Liver (tissue), 8 donors: ENCODE measurements at regions not wholly inside any gene's neighbourhood (a gene's known extent, or its start where the extent isn't known, plus 50 kb on each side); places are given as distances from the start of the nearest gene placed in this dataset.

Experiments
- DNase-seq: peaks from one replicate; pipeline ENCODE4 v3.0.0-alpha.2; 2017; ENCODE audit warnings: low spot score
- H3K27ac ChIP-seq, 2 donors: one replicate each; pipeline ENCODE4 v1.7.0; 2013; ENCODE audit warnings: inconsistent platforms in 2 of 2, low read length in 2 of 2, control low read depth in 1 of 2, low read depth in 1 of 2, mild to moderate bottlenecking in 1 of 2
- H3K27me3 ChIP-seq, 4 donors: one replicate each; pipeline versions ENCODE4 v1.6.1 to v1.7.0; 2013; ENCODE audit warnings: low read length in 3 of 4, inconsistent platforms in 1 of 4, mild to moderate bottlenecking in 1 of 4, moderate library complexity in 1 of 4; ENCODE audit not compliant: control insufficient read depth in 4 of 4, insufficient read depth in 4 of 4
- H3K36me3 ChIP-seq, 4 donors: one replicate each; pipeline versions ENCODE4 v1.6.1 to v1.7.0; 2013; ENCODE audit warnings: low read length in 3 of 4, mild to moderate bottlenecking in 3 of 4, low read depth in 1 of 4, moderate library complexity in 1 of 4; ENCODE audit not compliant: control insufficient read depth in 4 of 4, insufficient read depth in 3 of 4
- H3K4me1 ChIP-seq, 4 donors: one replicate each; pipeline versions ENCODE4 v1.6.1 to v1.7.0; 2013; ENCODE audit warnings: low read length in 3 of 4, mild to moderate bottlenecking in 3 of 4, moderate library complexity in 1 of 4; ENCODE audit not compliant: control insufficient read depth in 4 of 4, insufficient read depth in 4 of 4
- H3K4me3 ChIP-seq, 3 donors: one replicate each; pipeline versions ENCODE4 v1.6.1 to v1.7.0; 2013; ENCODE audit warnings: low read length in 3 of 3, control low read depth in 1 of 3, low read depth in 1 of 3, mild to moderate bottlenecking in 1 of 3
- H3K9ac ChIP-seq, 2 donors: one replicate each; pipeline ENCODE4 v1.7.0; 2013; ENCODE audit warnings: low read length in 2 of 2, mild to moderate bottlenecking in 2 of 2, moderate library complexity in 2 of 2, control low read depth in 1 of 2, low read depth in 1 of 2
- H3K9me3 ChIP-seq, 4 donors: one replicate each; pipeline versions ENCODE4 v1.6.1 to v1.7.0; 2013; ENCODE audit warnings: low read length in 3 of 4; ENCODE audit not compliant: control insufficient read depth in 4 of 4
- ATF3 ChIP-seq: IDR thresholded peaks from 2 replicates; pipeline ENCODE4 v1.6.1; 2016; ENCODE audit warnings: antibody characterized with exemption
- EGR1 ChIP-seq, 2 donors: IDR thresholded peaks; 2 replicates each; pipeline ENCODE4 v1.6.1; 2016 to 2018; ENCODE audit warnings: antibody characterized with exemption in 2 of 2, low read depth in 2 of 2
- FOXA1 ChIP-seq: IDR thresholded peaks from 2 replicates; pipeline ENCODE4 v1.6.1; 2016; ENCODE audit warnings: antibody characterized with exemption
- FOXA2 ChIP-seq: IDR thresholded peaks from 2 replicates; pipeline ENCODE4 v1.6.1; 2016; ENCODE audit warnings: antibody characterized with exemption
- GABPA ChIP-seq, 2 donors: IDR thresholded peaks in 1 of 2; conservative IDR thresholded peaks in 1 of 2; 2 replicates each; pipeline ENCODE4 v1.6.1; 2016; ENCODE audit warnings: antibody characterized with exemption in 2 of 2, mild to moderate bottlenecking in 1 of 2, moderate library complexity in 1 of 2
- HNF4A ChIP-seq, 2 donors: conservative IDR thresholded peaks; 2 replicates each; pipeline ENCODE4 v1.6.1; 2016; ENCODE audit warnings: antibody characterized with exemption in 2 of 2, mild to moderate bottlenecking in 2 of 2
- HNF4G ChIP-seq: IDR thresholded peaks from 2 replicates; pipeline ENCODE4 v1.6.1; 2016; ENCODE audit warnings: antibody characterized with exemption
- JUND ChIP-seq, 2 donors: IDR thresholded peaks; 2 replicates each; pipeline ENCODE4 v1.6.1; 2016; ENCODE audit warnings: antibody characterized with exemption in 2 of 2
- MAX ChIP-seq: IDR thresholded peaks from 2 replicates; pipeline ENCODE4 v1.6.1; 2016; ENCODE audit warnings: antibody characterized with exemption
- NR2F2 ChIP-seq: IDR thresholded peaks from 2 replicates; pipeline ENCODE4 v1.6.1; 2016; ENCODE audit warnings: antibody characterized with exemption
- RAD21 ChIP-seq, 2 donors: IDR thresholded peaks; 2 replicates each; pipeline ENCODE4 v1.6.1; 2016; ENCODE audit warnings: antibody characterized with exemption in 2 of 2, mild to moderate bottlenecking in 2 of 2
- REST ChIP-seq: IDR thresholded peaks from 2 replicates; pipeline ENCODE4 v1.6.1; 2016; ENCODE audit warnings: antibody characterized with exemption, mild to moderate bottlenecking
- RXRA ChIP-seq, 2 donors: IDR thresholded peaks; 2 replicates each; pipeline ENCODE4 v1.6.1; 2017 to 2018; ENCODE audit warnings: antibody characterized with exemption in 2 of 2, mild to moderate bottlenecking in 1 of 2
- SP1 ChIP-seq: IDR thresholded peaks from 2 replicates; pipeline ENCODE4 v1.6.1; 2018; ENCODE audit warnings: antibody characterized with exemption, mild to moderate bottlenecking
- TAF1 ChIP-seq: conservative IDR thresholded peaks from 2 replicates; pipeline ENCODE4 v1.6.1; 2016; ENCODE audit warnings: antibody characterized with exemption, mild to moderate bottlenecking
- YY1 ChIP-seq: IDR thresholded peaks from 2 replicates; pipeline ENCODE4 v1.6.1; 2016; ENCODE audit warnings: antibody characterized with exemption, mild to moderate bottlenecking
- WGBS: extraction: QIAGEN DNeasy Blood & Tissue Kit; methylation state at CpG from one replicate; pipeline ENCODE4 v1.1.7; 2013; 5-methylcytosine and 5-hydroxymethylcytosine counted together
- TF ChIP-seq, protein P1 (sequence below): IDR thresholded peaks from 2 replicates; pipeline ENCODE4 v1.6.1; 2016; ENCODE audit warnings: antibody characterized with exemption
- TF ChIP-seq, protein P2 (sequence below): fragments of 150-350 bp; IDR thresholded peaks from 2 replicates; pipeline ENCODE4 v1.5.1; 2017; ENCODE audit warnings: improper control_type of control experiment, low read depth, low read length; ENCODE audit not compliant: missing input control
- donor health status: healthy.
- donor health status: healthy.
- donor health status: healthy.
- donor health status: healthy.
- donor health status: healthy.

GRCh38 chr6:120671519-120671918, 662.8 kb downstream of the TBC1D32 start:
- Histone ChIP-seq H3K9me3 (peaks cover 0 to 3% (median 0%) of the 10 kb centered on the region in 4 donors), H3K27me3 (no peaks in the 10 kb centered on the region), H3K4me1 (no peaks in the 10 kb centered on the region), H3K27ac (no peak overlapping the region), H3K9ac (no peak overlapping the region), H3K4me3 (no peak overlapping the region), H3K36me3 (no peaks in the 10 kb centered on the region)
- 24% methylated on average over 4 of the region's 4 CpGs for WGBS
- no peak for DNase-seq
- TF ChIP-seq YY1, result no peak
- TF ChIP-seq RAD21 (IDR thresholded peaks at IDR 0.05), result no peak
- TF ChIP-seq, protein P1, sequence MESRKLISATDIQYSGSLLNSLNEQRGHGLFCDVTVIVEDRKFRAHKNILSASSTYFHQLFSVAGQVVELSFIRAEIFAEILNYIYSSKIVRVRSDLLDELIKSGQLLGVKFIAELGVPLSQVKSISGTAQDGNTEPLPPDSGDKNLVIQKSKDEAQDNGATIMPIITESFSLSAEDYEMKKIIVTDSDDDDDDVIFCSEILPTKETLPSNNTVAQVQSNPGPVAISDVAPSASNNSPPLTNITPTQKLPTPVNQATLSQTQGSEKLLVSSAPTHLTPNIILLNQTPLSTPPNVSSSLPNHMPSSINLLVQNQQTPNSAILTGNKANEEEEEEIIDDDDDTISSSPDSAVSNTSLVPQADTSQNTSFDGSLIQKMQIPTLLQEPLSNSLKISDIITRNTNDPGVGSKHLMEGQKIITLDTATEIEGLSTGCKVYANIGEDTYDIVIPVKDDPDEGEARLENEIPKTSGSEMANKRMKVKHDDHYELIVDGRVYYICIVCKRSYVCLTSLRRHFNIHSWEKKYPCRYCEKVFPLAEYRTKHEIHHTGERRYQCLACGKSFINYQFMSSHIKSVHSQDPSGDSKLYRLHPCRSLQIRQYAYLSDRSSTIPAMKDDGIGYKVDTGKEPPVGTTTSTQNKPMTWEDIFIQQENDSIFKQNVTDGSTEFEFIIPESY, result no peak
- TF ChIP-seq HNF4A (conservative IDR thresholded peaks at IDR 0.05), result no peak

DNA sequence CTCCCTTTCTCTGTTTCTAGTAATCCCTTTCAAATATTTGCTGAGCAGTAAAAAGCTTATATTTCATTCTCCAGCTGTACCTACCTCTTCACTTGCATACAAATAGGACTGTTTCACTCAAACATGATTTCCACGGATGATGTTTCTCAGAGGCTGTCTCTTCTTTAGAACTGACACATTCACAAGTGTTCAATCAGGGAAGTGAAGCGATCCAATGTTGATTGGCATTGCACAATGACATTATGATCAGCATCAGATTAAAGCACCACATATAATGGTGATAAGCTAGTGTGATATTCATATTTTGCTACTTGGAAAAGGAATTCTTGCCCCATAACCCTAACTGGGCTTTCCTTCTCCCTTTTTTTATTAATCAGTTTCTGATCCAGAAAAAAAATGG, 681.8 kb downstream of the TBC1D32 start:
- WGBS, result 84% methylated on average over 2 of the region's 2 CpGs
- TF ChIP-seq HNF4A (conservative IDR thresholded peaks at IDR 0.05), result no peak
- TF ChIP-seq GABPA (IDR thresholded peaks at IDR 0.05 in 1 of 2, conservative IDR thresholded peaks at IDR 0.05 in 1 of 2), result no peak
- TF ChIP-seq YY1, result no peak
- no peak for TF ChIP-seq FOXA2
- TF ChIP-seq NR2F2, result no peak
- Histone ChIP-seq H3K36me3 (no peaks in the 10 kb centered on the region), H3K4me1 (no peaks in the 10 kb centered on the region), H3K9ac (no peak overlapping the region), H3K9me3 (no peaks in the 10 kb centered on the region), H3K27ac (no peak overlapping the region), H3K4me3 (no peak overlapping the region), H3K27me3 (no peaks in the 10 kb centered on the region)
- no peak for DNase-seq

DNA sequence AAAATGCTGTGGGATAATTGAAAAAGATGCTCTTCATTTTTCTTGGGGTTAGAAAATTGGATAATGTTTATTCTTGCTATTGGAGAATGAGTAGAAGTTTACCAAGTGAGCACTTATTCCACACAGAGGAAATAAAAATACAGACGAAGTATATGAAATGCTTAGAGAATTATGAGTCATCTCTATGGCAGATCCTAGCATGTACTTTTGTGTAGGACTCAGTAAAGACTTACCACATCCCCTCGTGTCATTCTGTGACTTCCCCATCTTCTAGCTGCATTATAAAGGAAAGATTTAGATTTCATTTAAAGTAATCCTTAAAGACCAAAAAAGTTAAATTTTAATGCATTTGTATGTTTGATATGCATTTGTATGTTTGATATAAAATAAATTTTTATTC, 685.6 kb downstream of the TBC1D32 start:
- Histone ChIP-seq H3K9me3 (no peaks in the 10 kb centered on the region), H3K4me3 (no peak overlapping the region), H3K27ac (no peak overlapping the region), H3K36me3 (no peaks in the 10 kb centered on the region), H3K4me1 (no peaks in the 10 kb centered on the region), H3K27me3 (no peaks in the 10 kb centered on the region), H3K9ac (no peak overlapping the region)
- no peak for DNase-seq
- 21% methylated on average over 2 of the region's 2 CpGs for WGBS
- TF ChIP-seq RAD21 (IDR thresholded peaks at IDR 0.05) (no peak), TAF1 (no peak), EGR1 (IDR thresholded peaks at IDR 0.05; ENCODE audit: low read depth in 2 of 2) (no peak), SP1 (no peak), FOXA2 (no peak), FOXA1 (no peak), REST (no peak), NR2F2 (no peak), ATF3 (no peak), JUND (IDR thresholded peaks at IDR 0.05) (no peak), HNF4G (no peak), HNF4A (conservative IDR thresholded peaks at IDR 0.05) (no peak), RXRA (IDR thresholded peaks at IDR 0.05) (no peak), GABPA (IDR thresholded peaks at IDR 0.05 in 1 of 2, conservative IDR thresholded peaks at IDR 0.05 in 1 of 2) (no peak), MAX (no peak), YY1 (no peak)
- TF ChIP-seq, protein P1, result no peak
- TF ChIP-seq, protein P2, sequence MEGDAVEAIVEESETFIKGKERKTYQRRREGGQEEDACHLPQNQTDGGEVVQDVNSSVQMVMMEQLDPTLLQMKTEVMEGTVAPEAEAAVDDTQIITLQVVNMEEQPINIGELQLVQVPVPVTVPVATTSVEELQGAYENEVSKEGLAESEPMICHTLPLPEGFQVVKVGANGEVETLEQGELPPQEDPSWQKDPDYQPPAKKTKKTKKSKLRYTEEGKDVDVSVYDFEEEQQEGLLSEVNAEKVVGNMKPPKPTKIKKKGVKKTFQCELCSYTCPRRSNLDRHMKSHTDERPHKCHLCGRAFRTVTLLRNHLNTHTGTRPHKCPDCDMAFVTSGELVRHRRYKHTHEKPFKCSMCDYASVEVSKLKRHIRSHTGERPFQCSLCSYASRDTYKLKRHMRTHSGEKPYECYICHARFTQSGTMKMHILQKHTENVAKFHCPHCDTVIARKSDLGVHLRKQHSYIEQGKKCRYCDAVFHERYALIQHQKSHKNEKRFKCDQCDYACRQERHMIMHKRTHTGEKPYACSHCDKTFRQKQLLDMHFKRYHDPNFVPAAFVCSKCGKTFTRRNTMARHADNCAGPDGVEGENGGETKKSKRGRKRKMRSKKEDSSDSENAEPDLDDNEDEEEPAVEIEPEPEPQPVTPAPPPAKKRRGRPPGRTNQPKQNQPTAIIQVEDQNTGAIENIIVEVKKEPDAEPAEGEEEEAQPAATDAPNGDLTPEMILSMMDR, result no peak
